SK-N-SH treated with all-trans-retinoic acid at 6 μM for 48 hours (cell line): ENCODE measurements at regions not wholly inside any gene's neighbourhood (a gene's known extent, or its start where the extent isn't known, plus 50 kb on each side); places are given as distances from the start of the nearest gene placed in this dataset.

Experiments used
- ISL1 ChIP-seq: fragments of 250-450 bp; sonication (Bioruptor Pico); IDR thresholded peaks from 2 replicates; pipeline ENCODE4 v2.1.2; 2022; ENCODE audit warnings: mild to moderate bottlenecking, moderate library complexity
- ZC3H10 ChIP-seq: fragments of 250-450 bp; sonication (Bioruptor Pico); IDR thresholded peaks from 2 replicates; pipeline ENCODE4 v1.5.1; 2021; ENCODE audit warnings: mild to moderate bottlenecking, moderate library complexity
- TF ChIP-seq, protein P1 (sequence below): fragments of 250-450 bp; sonication (Bioruptor Pico); IDR thresholded peaks from 2 replicates; pipeline ENCODE4 v1.5.1; 2020; ENCODE audit warnings: low read depth, mild to moderate bottlenecking, moderate library complexity

DNA sequence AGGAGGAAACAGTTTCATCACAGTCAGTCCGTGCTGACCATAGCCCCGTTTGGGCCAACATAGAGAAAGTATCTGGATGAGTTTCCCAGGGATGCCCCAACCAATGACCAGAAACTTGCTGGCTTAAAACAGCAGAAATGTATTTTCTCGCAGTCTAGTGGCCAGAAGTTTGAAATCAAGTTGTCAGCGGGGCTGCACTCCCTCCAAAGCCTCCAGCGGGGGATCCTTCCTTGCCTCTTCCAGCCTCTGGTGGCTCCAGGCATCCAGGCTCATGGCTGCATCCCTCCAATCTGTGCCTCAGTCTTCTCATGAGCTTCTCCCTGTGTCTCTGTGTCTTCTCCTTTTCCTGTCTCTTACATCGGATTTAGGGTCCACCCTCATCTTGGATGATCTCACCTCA, 89.6 kb upstream of the CTBP2 start:
- TF ChIP-seq, protein P1, sequence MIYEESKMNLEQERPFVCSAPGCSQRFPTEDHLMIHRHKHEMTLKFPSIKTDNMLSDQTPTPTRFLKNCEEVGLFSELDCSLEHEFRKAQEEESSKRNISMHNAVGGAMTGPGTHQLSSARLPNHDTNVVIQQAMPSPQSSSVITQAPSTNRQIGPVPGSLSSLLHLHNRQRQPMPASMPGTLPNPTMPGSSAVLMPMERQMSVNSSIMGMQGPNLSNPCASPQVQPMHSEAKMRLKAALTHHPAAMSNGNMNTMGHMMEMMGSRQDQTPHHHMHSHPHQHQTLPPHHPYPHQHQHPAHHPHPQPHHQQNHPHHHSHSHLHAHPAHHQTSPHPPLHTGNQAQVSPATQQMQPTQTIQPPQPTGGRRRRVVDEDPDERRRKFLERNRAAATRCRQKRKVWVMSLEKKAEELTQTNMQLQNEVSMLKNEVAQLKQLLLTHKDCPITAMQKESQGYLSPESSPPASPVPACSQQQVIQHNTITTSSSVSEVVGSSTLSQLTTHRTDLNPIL (CRISPR knock-in tag): no peak
- TF ChIP-seq ISL1 (CRISPR knock-in tag) (no peak), ZC3H10 (CRISPR knock-in tag) (no peak)
